NCI-H187 treated with DMSO at 0.1 percent for 48 hours (cell line): ENCODE measurements at regions not wholly inside any gene's neighbourhood (a gene's known extent, or its start where the extent isn't known, plus 50 kb on each side); places are given as distances from the start of the nearest gene placed in this dataset.

Experiments
- DNase-seq: peaks from one replicate; lab custom pipeline; 2025; lab: John Stamatoyannopoulos, UW

GRCh38 chr6:158249340-158249836 lies 62.9 kb upstream of the TULP4 start:
- no peak for DNase-seq

- no peak for DNase-seq
These were observed 60.7 kb upstream of the TULP4 start for GRCh38 chr6:158251565-158251964.

DNA sequence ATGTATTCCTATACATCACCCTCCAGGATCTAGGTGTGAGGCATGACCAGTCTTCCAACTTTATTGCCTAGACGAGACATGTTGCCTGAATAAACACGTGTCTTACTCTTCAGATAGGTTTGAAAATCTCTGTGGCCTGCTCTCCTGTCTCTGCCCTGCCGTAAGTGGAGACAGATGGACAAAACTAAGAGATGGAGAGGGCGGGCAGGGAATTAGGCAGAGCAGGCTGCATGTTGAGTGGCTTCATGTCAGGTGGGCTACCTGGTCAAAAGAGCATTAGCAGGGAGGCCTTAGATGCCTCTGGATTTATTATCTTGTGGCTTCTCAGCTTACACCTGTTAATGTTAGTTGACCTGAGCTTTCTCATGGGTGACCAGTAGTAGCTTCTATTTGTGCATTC lies 59.0 kb upstream of the TULP4 start:
- DNase-seq, result peak; percentile 25

DNA sequence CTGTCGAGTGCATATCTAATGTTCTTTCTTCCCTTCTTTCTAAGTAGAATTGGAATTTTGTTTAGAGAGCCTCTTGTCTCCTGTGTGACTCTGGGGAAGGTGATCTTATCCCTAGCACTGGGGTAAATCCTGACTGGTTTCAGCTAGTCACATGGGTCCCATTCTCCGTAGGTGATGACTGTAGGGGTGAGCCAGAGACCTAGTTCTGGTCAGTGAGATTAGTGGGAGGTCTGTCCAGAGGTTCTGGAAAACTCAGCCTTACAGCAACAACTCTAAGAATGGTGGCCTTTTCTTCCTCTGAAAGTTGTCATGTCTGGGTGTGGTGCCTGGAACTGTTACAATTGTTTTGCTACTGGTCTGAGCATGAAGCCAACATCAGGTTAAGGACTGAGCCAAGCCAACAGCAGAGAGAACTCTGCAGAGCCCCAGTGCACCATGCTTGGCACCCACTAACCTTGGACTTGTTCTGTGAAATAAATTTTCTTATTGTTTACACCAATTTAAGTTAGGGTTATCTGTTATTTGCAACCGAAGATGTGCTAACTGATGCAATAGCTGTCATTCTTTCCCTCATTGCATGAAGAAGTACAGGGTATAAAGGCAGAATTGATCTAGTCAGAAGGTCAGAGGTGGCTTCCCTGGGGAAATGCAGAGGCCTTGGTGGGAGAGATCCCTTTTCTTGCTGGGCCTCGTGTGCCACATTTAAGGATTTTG lies 56.8 kb upstream of the TULP4 start:
- no peak for DNase-seq

GRCh38 chr6:158255989-158256601 lies 56.2 kb upstream of the TULP4 start:
- DNase-seq, result no peak

DNA sequence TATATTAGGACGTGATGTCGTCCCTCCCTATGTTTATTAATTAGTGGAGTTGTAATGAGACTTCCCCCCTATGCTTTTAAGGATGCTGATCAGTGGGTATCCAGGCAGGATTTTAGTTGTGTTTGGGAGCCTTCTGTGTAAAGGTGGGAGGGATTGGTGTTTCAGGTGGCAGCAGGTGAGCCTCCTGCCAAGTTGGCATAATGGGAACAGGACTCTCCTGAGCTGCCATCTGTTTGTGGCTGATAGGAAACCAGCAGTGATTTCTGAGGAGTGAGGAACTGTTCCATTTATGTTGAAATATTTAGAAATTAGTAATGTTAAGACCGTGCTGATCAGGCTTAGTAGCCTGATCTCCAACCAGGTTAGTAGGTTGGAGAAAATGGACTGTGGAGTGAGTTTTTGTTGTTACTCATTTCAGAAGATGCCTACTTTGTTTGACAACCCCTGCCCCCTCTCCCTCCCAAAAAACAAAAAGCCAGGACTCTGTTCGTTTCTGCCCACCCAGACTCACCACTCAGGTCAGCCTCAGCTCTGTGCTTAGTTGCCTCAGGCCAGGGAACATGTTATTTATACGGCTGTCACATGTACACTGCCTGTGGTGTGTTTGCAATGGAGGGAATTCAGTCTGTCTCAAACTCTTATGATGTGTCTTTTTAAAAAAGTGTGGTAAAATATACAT lies 55.4 kb upstream of the TULP4 start:
- no peak for DNase-seq

- DNase-seq, result no peak
These were observed 54.9 kb upstream of the TULP4 start for GRCh38 chr6:158257425-158257759.

GRCh38 chr6:158257781-158258180 lies 54.5 kb upstream of the TULP4 start:
- no peak for DNase-seq

DNA sequence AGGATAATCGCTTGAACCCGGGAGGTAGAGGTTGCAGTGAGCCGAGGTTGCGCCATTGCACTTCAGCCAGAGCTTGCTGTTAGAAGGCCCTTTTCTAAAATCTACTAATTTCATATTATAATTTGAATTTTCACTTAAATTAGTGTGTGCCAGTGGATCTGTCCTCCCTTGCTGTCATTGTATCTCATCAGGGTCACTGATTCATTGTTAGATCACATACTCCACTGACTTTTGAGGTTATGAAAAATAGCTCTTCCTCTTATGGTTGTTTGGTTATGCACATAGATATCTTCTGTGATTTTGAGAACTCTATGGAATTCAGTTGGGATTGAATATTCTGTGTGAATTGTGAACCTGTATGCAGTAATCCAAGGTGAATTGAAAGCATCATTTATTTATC lies 53.1 kb upstream of the TULP4 start:
- no peak for DNase-seq

- no peak for DNase-seq
These were observed 52.4 kb upstream of the TULP4 start for GRCh38 chr6:158259845-158260244.

GRCh38 chr6:158262082-158262481 lies 50.2 kb upstream of the TULP4 start:
- DNase-seq, result no peak
